CD1c-positive myeloid dendritic cell (primary cell): ENCODE measurements at regions not wholly inside any gene's neighbourhood (a gene's known extent, or its start where the extent isn't known, plus 50 kb on each side); places are given as distances from the start of the nearest gene placed in this dataset.
"Not testable (repeated sequence)": the region's sequence is repeated elsewhere in the genome, so short reads cannot be mapped to it uniquely, and the experiment has no call there.

Source experiments
- DNase-seq: peaks from one replicate; pipeline ENCODE4 v3.0.0-alpha.2; 2016; ENCODE audit errors: extremely low spot score

- no peak for DNase-seq
These were observed 50.4 kb upstream of the CECR2 start for GRCh38 chr22:17318817-17319216.

GRCh38 chr22:17315310-17315709 lies 54.0 kb upstream of the CECR2 start:
- DNase-seq = no peak

DNA sequence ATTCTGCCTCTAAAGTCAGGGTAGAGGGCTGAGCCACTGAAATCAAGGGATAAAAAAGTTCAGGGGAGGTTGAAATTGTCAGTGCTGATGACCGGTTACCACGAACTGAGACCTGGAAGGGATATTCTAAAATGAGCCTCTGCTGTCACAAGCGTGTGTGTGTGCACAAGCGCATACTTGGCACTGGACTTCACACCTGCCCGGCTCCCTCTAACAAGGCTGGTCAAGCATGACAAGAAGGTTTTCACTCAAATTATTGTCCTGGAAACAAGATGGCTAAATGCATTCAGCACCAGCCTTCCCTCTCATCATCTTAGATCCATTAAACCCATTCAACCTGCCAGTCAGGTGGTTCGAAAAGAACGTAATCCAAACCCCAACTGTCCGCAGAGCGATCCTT lies 54.8 kb upstream of the CECR2 start:
- DNase-seq = no peak

DNA sequence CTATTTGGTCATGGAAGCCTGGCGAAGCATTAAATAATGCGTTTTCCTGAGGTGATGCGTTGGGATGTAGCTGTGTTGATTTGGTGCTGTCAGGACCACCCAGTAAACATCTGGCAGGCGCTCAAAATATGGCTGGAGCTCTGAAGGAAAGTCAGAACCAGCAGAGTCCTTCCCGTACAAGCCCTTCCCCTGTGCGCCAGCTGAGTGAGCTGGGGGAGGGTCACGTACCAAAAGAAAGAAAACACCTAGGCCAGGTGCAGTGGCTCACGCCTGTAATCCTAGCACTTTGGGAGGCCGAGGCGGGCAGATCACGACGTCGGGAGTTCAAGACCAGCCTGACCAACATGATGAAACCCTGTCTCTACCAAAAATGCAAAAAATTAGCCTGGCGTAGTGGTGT lies 55.6 kb upstream of the CECR2 start:
- DNase-seq = no peak

GRCh38 chr22:17307566-17307965 lies 61.7 kb upstream of the CECR2 start:
- DNase-seq = no peak

DNA sequence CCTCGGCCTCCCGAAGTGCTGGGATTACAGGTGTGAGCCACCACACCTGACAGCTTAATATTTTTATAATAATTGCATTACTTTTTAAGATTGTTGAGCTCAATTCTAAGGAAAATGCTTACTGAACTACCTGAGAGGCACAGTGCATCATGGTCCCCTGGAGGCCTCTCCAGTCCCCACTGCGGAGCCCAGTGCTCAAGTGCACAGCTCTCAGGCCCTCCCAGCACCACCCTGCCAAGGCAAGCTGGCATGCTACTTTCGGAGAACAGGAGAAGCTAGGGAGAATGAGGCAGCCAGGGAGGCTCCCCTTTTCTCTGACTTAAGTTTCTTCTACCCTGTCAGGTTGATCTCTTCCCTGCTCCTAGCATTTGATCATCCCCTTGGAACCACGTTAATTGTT lies 64.2 kb upstream of the CECR2 start:
- no peak for DNase-seq

DNA sequence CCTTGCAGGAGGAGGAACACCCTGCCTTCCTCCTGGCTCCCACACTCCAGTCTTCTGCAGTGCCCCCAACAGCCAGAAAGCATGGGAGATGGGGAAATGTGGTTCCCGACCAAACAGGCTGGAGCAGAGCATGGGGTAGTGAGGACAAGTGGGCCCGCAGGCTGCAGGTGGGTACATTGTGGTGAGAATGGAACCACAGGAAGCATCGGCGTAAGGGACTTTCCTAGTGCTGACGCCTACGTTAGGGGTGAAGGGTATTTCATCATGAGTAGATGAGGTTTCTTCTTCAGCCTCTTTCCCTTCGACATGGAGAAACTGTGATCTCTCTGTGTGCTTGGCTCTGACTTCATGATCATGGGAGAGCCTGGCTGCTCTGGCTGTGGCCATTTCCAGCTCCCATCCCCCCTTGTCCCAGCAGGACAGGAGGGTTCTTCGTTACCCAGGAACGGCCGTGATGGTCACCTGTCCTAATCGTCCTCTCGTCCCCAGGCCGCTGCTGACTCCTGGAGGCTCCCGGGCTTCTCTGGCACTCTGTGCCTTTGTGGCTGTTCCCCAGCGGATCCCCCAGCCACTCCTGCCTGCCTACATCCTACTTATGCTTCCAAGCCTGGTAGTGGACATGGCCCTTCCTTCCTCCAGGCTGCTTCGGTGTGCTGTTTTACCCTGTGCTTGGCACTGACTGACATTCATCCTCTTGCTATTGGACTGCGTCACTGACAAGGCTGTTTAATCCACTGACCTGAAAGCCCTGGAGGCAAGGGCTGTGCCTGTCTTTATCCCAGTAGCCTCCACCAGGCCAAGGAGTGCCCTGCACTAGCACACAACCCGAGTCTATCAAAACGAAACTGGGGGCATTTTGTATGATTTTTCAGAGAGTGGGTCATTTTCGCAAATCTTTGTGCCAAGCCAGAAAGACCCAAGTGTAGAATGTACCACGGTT lies 65.2 kb upstream of the CECR2 start:
- peak; percentile 70 for DNase-seq

DNA sequence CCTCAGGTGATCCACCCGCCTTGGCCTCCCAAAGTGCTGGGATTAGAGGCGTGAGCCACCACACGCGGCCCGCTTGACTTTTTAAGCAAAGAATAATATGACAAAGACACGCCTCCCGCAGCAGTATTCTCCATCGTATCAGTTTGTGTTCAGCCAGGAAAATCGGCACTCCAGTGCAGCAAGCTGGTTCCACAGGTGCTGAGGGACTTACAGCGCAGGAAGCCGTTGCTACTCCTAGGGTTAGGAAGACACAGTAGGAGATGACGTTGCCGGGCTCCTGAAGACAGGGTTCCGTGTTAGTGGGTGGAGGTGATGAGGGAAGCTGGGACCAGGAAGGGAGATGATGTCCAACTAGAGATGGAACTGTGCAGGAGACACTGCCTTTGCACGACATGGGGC lies 65.8 kb upstream of the CECR2 start:
- DNase-seq = no peak

DNA sequence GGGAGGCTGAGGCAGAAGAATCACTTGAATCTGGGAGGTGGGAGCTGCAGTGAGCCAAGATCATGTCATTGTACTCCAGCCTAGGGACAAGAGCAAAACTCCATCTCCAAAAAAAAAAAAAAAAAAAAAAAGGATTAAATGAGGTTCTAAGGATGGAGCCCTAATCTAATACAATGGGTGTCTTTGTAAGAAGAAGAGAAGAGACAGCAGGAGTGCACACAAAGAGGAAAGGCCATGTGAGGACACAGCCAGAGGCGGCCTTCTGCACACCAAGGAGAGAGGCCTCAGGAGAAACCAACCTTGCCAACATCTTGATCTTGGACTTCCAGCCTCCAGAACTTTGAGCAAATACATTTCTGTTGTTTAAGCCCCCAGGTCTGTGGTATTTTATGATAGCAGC lies 66.6 kb upstream of the CECR2 start:
- no peak for DNase-seq

DNA sequence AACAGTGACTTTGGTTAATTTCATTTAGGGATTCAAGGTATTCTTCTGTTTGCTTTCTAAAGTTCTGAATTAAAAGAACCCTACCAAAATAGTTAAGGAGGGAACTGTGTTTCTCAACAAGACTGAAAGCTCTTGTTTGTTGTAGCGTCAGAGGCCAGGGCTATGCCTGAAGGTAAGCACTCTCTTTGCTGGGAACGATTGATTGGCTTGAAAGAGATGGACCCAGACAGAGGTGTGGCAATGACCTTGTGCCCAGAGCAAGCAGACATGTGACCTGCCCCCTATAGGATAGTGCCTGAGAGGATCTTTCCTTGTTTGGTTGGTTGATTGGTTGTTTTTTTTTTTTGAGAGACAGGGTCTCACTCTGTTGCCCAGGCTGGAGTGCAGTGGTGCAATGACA lies 68.3 kb upstream of the CECR2 start:
- DNase-seq = no peak

GRCh38 chr22:17298805-17299502 lies 70.3 kb upstream of the CECR2 start:
- not testable (repeated sequence) for DNase-seq

GRCh38 chr22:17285656-17286055 lies 66.4 kb upstream of the ADA2 start:
- DNase-seq = no peak

DNA sequence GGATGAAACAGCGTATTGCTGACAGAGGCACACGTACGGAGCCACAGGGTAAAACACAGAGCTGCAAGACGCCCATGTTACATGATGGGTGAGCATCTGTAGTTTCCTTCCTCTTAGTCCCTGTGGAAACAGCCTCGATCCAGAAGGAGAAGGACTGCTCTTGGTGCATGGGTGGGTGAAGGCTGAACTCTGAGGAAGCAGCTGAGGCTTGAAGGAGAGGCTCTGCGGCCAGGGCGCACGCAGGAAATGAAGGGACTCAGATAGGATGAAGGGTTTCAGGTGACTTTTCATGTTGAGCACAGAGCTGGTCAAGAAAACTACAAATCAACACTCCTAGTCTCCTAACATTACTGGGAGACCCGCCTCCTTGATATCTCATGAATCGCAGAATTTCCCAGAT lies 65.7 kb upstream of the ADA2 start:
- DNase-seq = peak; percentile 35

DNA sequence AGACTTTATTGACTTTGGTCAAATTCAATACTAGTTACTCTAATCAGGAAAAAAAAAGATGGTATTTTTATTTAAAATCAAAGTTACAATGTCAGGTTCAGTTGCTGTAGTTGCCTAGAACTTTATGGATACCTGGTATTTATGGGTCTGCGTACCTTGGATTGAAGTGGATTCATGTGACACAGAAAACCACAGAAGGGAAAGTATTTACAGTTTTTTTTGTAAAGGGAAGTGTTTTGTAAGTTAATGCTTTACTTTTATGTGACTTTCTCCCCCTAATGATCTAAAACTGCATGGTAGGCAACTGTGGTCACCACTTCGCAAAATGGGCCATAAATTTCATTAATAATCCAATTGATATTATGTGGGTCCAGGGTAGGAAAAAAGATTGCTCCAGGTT lies 65.2 kb upstream of the ADA2 start:
- no peak for DNase-seq

- DNase-seq = not testable (repeated sequence)
These were observed 64.6 kb upstream of the ADA2 start for GRCh38 chr22:17283865-17284264.

DNA sequence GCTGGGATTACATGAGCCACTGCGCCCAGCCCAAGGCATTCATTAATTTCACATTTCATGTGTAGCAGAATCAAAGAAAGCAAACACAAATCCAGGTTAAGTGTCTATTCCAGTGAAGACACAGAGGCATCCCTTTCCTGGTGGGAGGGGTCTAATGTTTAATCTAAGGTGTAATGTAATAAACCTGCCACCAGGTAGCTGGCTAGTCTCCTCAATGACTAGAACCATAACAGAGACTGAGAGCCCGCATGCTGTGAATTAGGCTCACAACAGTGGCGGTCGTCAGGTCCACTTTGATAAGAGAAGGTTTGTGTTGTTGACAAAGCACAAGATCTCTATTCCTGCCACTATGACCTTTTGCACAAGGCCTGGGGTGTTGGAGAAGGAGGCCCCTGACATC lies 64.2 kb upstream of the ADA2 start:
- no peak for DNase-seq

DNA sequence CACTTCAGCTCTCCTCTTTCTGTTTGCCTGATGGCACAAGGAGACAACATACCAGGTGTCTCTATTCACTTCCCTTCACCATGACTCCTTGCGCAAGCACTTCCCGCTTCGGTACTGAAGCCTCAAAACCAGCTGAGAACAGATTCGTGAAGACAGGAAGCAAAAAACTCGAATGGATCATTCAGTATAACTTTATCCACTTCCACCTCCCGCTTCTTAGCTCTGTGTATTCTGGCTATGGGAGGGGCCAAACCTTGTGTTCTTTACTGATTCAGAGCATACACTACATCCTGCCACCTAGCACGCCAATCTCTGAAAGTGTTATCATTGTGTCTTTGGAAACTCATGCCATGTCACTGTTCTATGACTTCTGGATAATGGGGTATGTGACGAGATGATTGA lies 62.2 kb upstream of the ADA2 start:
- peak; percentile 63 for DNase-seq

DNA sequence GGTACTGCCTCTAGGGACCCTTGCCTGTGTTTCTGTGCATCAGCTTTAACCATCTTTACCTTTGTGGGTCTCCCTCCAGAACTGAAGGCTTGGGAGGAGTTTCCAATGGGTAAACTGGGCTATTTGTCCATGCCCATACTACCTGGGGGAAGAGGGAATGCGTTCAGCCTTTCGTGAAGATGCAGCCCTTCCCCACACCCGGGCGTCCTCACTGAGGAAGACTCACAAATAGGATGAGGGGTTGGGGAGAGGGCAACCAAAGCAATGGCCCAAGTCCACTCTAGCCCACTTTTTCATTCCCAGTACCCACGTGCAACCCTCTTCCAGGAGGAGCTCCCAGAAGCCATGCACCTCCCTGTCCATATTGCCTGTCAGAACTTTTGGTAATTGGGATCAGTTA lies 61.8 kb upstream of the ADA2 start:
- DNase-seq = no peak

- DNase-seq = peak; percentile 61
These were observed 53.3 kb upstream of the ADA2 start for GRCh38 chr22:17272511-17272991.

- no peak for DNase-seq
These were observed 52.6 kb upstream of the ADA2 start for GRCh38 chr22:17271711-17272451.

DNA sequence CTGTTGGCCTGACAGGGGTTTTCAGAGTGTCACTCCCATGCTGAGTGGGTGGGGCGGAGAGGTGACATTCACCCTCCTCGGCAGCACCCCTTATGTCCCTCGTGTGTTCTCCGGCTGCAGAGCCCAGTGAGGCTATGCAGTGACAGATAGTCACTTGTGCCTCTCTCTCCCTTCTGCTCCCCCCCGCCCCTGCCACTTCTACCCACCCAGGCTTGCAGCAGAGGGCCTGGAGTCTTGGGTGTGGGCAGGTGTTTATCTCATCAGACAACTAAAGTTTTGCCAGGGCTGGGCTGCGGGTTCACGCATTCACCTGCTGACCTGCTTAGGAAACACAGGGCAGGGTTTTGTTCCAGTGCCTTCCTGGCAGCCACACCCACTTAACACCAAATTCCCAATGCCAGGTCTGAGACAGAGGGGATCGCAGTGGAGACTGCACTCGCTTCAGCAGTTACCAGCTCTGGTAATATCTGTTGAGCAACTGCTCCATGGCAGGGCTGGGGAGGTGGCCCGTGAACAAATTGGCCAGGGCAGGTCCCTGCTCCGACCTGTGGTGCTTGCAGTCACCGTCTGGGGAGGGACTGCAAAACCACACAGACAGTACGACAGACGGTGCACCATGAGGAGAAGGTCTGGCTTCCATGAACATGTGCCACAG lies 50.5 kb upstream of the ADA2 start:
- DNase-seq = no peak

DNA sequence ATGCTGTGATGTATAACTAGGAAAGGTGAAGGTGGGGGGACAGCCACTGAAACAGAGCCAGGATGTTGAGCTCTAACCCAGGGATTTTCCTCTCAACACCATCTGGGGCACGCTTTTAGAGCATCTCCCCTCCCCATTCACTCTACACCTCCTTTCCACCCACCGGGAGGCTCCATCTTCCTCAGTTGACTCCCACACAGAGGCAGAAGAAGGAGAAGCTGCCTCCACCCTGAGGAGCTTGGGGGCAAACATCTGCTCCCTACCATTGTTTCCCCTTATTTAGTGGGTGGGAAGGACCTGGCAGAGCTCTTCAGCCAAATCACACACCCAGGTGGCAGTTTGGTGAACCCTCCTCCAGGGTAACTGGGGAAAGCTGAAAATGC lies 50.0 kb upstream of the ADA2 start:
- peak; percentile 20 for DNase-seq
